Tibial nerve (tissue), 4 donors: ENCODE measurements at regions not wholly inside any gene's neighbourhood (a gene's known extent, or its start where the extent isn't known, plus 50 kb on each side); places are given as distances from the start of the nearest gene placed in this dataset.

Source experiments
- EP300 ChIP-seq, 2 donors: sonication (generic); formaldehyde crosslinking; IDR thresholded peaks; one replicate each; pipeline ENCODE4 v1.6.1; 2017; ENCODE audit warnings: antibody characterized with exemption in 2 of 2, mild to moderate bottlenecking in 1 of 2
- POLR2A ChIP-seq, 2 donors: fragments of 450-650 bp; IDR thresholded peaks; one replicate each; pipeline ENCODE4 v1.6.1; 2017; ENCODE audit warnings: antibody characterized with exemption in 2 of 2, mild to moderate bottlenecking in 2 of 2, moderate library complexity in 2 of 2
- TF ChIP-seq, protein P1 (sequence below), 5 experiments: fragments of 200-600 bp in 3 of 5; fragments of 450-650 bp in 2 of 5; sonication (generic) in 3 of 5; IDR thresholded peaks; one replicate each; pipeline ENCODE4 v1.5.1; 2016 to 2019; ENCODE audit warnings: antibody characterized with exemption in 5 of 5, mild to moderate bottlenecking in 3 of 5, moderate library complexity in 2 of 5

DNA sequence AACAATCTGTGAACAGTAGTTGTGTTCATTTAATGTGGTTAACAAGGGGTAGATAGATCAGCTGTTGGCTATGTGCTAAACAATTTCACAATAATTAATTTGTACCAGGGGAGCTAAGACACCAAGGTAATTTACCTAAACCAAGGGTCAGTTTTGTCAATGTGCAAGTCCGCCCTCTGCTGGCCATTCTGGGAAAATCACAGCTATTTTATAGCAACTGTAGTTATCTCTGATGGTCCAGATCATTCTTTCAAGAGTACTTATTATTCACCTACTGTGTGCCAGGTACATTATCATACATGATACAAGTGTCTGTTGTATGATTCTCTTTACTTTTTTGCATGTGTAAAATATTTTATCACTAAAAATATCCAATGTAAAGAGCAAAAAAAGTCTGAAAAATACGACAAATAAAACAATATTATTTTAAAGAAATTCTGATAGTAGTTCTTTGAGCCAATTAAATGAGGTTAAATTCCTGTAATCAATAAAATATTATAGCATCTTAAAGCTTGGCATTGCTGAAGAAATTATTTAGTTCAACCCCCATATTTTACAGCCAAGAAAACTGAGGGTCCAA is 312.3 kb upstream of the FAM78B start:
- TF ChIP-seq POLR2A (IDR thresholded peaks at IDR 0.05) (no peak), EP300 (IDR thresholded peaks at IDR 0.05) (no peak)
- TF ChIP-seq, protein P1, sequence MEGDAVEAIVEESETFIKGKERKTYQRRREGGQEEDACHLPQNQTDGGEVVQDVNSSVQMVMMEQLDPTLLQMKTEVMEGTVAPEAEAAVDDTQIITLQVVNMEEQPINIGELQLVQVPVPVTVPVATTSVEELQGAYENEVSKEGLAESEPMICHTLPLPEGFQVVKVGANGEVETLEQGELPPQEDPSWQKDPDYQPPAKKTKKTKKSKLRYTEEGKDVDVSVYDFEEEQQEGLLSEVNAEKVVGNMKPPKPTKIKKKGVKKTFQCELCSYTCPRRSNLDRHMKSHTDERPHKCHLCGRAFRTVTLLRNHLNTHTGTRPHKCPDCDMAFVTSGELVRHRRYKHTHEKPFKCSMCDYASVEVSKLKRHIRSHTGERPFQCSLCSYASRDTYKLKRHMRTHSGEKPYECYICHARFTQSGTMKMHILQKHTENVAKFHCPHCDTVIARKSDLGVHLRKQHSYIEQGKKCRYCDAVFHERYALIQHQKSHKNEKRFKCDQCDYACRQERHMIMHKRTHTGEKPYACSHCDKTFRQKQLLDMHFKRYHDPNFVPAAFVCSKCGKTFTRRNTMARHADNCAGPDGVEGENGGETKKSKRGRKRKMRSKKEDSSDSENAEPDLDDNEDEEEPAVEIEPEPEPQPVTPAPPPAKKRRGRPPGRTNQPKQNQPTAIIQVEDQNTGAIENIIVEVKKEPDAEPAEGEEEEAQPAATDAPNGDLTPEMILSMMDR (IDR thresholded peaks at IDR 0.05): peak; percentile 66 to 75 (median 72)
